SK-N-DZ (cell line): ENCODE measurements at regions not wholly inside any gene's neighbourhood (a gene's known extent, or its start where the extent isn't known, plus 50 kb on each side); places are given as distances from the start of the nearest gene placed in this dataset.
"Not testable (repeated sequence)": the region's sequence is repeated elsewhere in the genome, so short reads cannot be mapped to it uniquely, and the experiment has no call there.

ENCODE experiments used
- DNase-seq: peaks from one replicate; pipeline ENCODE4 v3.0.0-alpha.2; 2015; ENCODE audit warnings: low spot score

GRCh38 chr4:81724925-81725329 is 253.2 kb upstream of the RASGEF1B start:
- DNase-seq: no peak

- no peak for DNase-seq
Measured at GRCh38 chr4:81723927-81724587, 252.3 kb upstream of the RASGEF1B start.

- no peak for DNase-seq
Measured at GRCh38 chr4:81723019-81723884, 251.5 kb upstream of the RASGEF1B start.

GRCh38 chr4:81722290-81722851 is 250.7 kb upstream of the RASGEF1B start:
- peak; percentile 1 for DNase-seq

GRCh38 chr4:81715757-81716156 is 244.1 kb upstream of the RASGEF1B start:
- no peak for DNase-seq

- DNase-seq: not testable (repeated sequence)
Measured at GRCh38 chr4:81715357-81715756, 243.7 kb upstream of the RASGEF1B start.

- DNase-seq: no peak
Measured at GRCh38 chr4:81714291-81714690, 242.6 kb upstream of the RASGEF1B start.

GRCh38 chr4:81712714-81713113 is 241.0 kb upstream of the RASGEF1B start:
- DNase-seq: no peak

- no peak for DNase-seq
Measured at GRCh38 chr4:81704461-81704860, 232.8 kb upstream of the RASGEF1B start.

GRCh38 chr4:81700189-81700588 is 228.5 kb upstream of the RASGEF1B start:
- no peak for DNase-seq

GRCh38 chr4:81698538-81699296 is 227.0 kb upstream of the RASGEF1B start:
- DNase-seq: no peak

- no peak for DNase-seq
Measured at GRCh38 chr4:81694176-81694913, 222.6 kb upstream of the RASGEF1B start.

- no peak for DNase-seq
Measured at GRCh38 chr4:81690871-81691270, 219.2 kb upstream of the RASGEF1B start.

GRCh38 chr4:81688085-81688484 is 216.4 kb upstream of the RASGEF1B start:
- no peak for DNase-seq

- no peak for DNase-seq
Measured at GRCh38 chr4:81687471-81687870, 215.8 kb upstream of the RASGEF1B start.

- no peak for DNase-seq
Measured at GRCh38 chr4:81685104-81685503, 213.4 kb upstream of the RASGEF1B start.

- no peak for DNase-seq
Measured at GRCh38 chr4:81684352-81684751, 212.6 kb upstream of the RASGEF1B start.

- DNase-seq: no peak
Measured at GRCh38 chr4:81682492-81682891, 210.8 kb upstream of the RASGEF1B start.

- DNase-seq: no peak
Measured at GRCh38 chr4:81679315-81679714, 207.6 kb upstream of the RASGEF1B start.

- DNase-seq: no peak
Measured at GRCh38 chr4:81678801-81679200, 207.1 kb upstream of the RASGEF1B start.

- no peak for DNase-seq
Measured at GRCh38 chr4:81676537-81676936, 204.8 kb upstream of the RASGEF1B start.
